ENCODE measurements at regions not wholly inside any gene's neighbourhood (a gene's known extent, or its start where the extent isn't known, plus 50 kb on each side); places are given as distances from the start of the nearest gene placed in this dataset.

GRCh38 chr6:86511962-86512361, 425.4 kb upstream of the HTR1E start:
- TF ChIP-seq, protein P1, sequence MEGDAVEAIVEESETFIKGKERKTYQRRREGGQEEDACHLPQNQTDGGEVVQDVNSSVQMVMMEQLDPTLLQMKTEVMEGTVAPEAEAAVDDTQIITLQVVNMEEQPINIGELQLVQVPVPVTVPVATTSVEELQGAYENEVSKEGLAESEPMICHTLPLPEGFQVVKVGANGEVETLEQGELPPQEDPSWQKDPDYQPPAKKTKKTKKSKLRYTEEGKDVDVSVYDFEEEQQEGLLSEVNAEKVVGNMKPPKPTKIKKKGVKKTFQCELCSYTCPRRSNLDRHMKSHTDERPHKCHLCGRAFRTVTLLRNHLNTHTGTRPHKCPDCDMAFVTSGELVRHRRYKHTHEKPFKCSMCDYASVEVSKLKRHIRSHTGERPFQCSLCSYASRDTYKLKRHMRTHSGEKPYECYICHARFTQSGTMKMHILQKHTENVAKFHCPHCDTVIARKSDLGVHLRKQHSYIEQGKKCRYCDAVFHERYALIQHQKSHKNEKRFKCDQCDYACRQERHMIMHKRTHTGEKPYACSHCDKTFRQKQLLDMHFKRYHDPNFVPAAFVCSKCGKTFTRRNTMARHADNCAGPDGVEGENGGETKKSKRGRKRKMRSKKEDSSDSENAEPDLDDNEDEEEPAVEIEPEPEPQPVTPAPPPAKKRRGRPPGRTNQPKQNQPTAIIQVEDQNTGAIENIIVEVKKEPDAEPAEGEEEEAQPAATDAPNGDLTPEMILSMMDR (conservative IDR thresholded peaks at IDR 0.05; ENCODE audit: low read depth, low read length), result no peak
- TF ChIP-seq EZH2 (IDR thresholded peaks at IDR 0.05; ENCODE audit: low read length, unreplicated experiment) (no peak), EZH2phosphoT487 (IDR thresholded peaks at IDR 0.05; ENCODE audit: borderline replicate concordance, low read length) (no peak)

All from PC-3 (cell line).